Stimulated activated CD8-positive, alpha-beta memory T cell treated with anti-CD3 and anti-CD28 coated beads, Interleukin-15, amount 100 ng/mL, for 1 hour (primary cell): ENCODE measurements at regions not wholly inside any gene's neighbourhood (a gene's known extent, or its start where the extent isn't known, plus 50 kb on each side); places are given as distances from the start of the nearest gene placed in this dataset.

Experiments
- DNase-seq: peaks from one replicate; pipeline ENCODE4 v3.0.0-alpha.2; 2020; ENCODE audit warnings: low read depth

- DNase-seq, result peak; percentile 16
These were observed 53.8 kb upstream of the OTUD4 start for GRCh38 chr4:145234091-145234706.

- no peak for DNase-seq
These were observed 51.7 kb upstream of the OTUD4 start for GRCh38 chr4:145231906-145232700.

GRCh38 chr4:145230726-145231125, 50.3 kb upstream of the OTUD4 start:
- no peak for DNase-seq
